NCI-H1930 (cell line): ENCODE measurements at regions not wholly inside any gene's neighbourhood (a gene's known extent, or its start where the extent isn't known, plus 50 kb on each side); places are given as distances from the start of the nearest gene placed in this dataset.

Source experiments
- DNase-seq, 2 experiments: peaks; one replicate each; lab custom pipeline; 2025; lab: John Stamatoyannopoulos, UW

GRCh38 chr6:164021589-164022250 is 607.2 kb downstream of the QKI start:
- DNase-seq, result no peak

- no peak for DNase-seq
Observed at GRCh38 chr6:164020142-164020541, 605.6 kb downstream of the QKI start.

- DNase-seq, result no peak
Observed at GRCh38 chr6:164018133-164018532, 603.6 kb downstream of the QKI start.

- DNase-seq, result no peak
Observed at GRCh38 chr6:164016056-164016455, 601.5 kb downstream of the QKI start.

- DNase-seq, result no peak
Observed at GRCh38 chr6:164015088-164015484, 600.6 kb downstream of the QKI start.

GRCh38 chr6:164014346-164015087 is 600.0 kb downstream of the QKI start:
- no peak for DNase-seq

- DNase-seq, result no peak
Observed at GRCh38 chr6:164013480-164014208, 599.1 kb downstream of the QKI start.

GRCh38 chr6:164011321-164011720 is 596.8 kb downstream of the QKI start:
- DNase-seq, result no peak

GRCh38 chr6:164010441-164011103 is 596.1 kb downstream of the QKI start:
- no peak for DNase-seq

GRCh38 chr6:164008902-164009301 is 594.4 kb downstream of the QKI start:
- DNase-seq, result no peak

GRCh38 chr6:164007881-164008280 is 593.4 kb downstream of the QKI start:
- DNase-seq, result no peak

GRCh38 chr6:164006459-164006858 is 591.9 kb downstream of the QKI start:
- no peak for DNase-seq

- no peak for DNase-seq
Observed at GRCh38 chr6:164005004-164005711, 590.6 kb downstream of the QKI start.

- no peak for DNase-seq
Observed at GRCh38 chr6:164000276-164000675, 585.8 kb downstream of the QKI start.

GRCh38 chr6:163999475-164000125 is 585.1 kb downstream of the QKI start:
- DNase-seq, result no peak

- no peak for DNase-seq
Observed at GRCh38 chr6:163998496-163998895, 584.0 kb downstream of the QKI start.

GRCh38 chr6:163996491-163996890 is 582.0 kb downstream of the QKI start:
- DNase-seq, result no peak

GRCh38 chr6:163994566-163994965 is 580.0 kb downstream of the QKI start:
- no peak for DNase-seq

GRCh38 chr6:163992701-163993100 is 578.2 kb downstream of the QKI start:
- no peak for DNase-seq

- no peak for DNase-seq
Observed at GRCh38 chr6:163992056-163992455, 577.5 kb downstream of the QKI start.

- DNase-seq, result no peak
Observed at GRCh38 chr6:163991321-163991720, 576.8 kb downstream of the QKI start.
